Gastrocnemius medialis (tissue), 4 donors: ENCODE measurements at regions not wholly inside any gene's neighbourhood (a gene's known extent, or its start where the extent isn't known, plus 50 kb on each side); places are given as distances from the start of the nearest gene placed in this dataset.

Experiments
- POLR2A ChIP-seq, 2 donors: fragments of 450-650 bp; IDR thresholded peaks; one replicate each; pipeline ENCODE4 v1.6.1; 2017; ENCODE audit warnings: antibody characterized with exemption in 2 of 2, mild to moderate bottlenecking in 2 of 2, moderate library complexity in 2 of 2
- TF ChIP-seq, protein P1 (sequence below), 5 experiments: fragments of 450-650 bp in 3 of 5; fragments of 200-600 bp in 2 of 5; sonication (generic) in 2 of 5; IDR thresholded peaks in 4 of 5; conservative IDR thresholded peaks in 1 of 5; 1 replicate in 4 of 5; 2 replicates in 1 of 5; pipeline ENCODE4 v1.5.1; 2016 to 2019; ENCODE audit warnings: antibody characterized with exemption in 5 of 5, mild to moderate bottlenecking in 3 of 5, moderate library complexity in 3 of 5

DNA sequence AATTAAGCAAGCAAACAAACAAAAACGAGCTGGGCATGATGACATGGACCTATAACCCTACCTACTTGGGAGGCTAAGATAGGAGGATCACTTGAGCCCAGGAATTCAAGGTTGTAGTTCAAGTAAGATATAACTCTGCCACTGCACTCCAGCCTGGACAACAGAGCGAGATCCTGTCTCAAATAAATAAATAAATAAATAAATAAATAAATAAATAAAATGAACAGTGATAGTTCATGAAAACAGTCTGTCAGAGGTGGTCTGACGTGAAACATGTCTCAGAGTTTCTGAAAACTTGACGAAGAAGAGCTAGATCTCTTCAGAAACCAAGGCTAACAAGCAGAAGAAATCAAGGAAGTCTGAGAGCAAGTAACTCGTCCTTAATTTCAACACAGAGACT is 188.8 kb upstream of the GPC6 start:
- TF ChIP-seq, protein P1, sequence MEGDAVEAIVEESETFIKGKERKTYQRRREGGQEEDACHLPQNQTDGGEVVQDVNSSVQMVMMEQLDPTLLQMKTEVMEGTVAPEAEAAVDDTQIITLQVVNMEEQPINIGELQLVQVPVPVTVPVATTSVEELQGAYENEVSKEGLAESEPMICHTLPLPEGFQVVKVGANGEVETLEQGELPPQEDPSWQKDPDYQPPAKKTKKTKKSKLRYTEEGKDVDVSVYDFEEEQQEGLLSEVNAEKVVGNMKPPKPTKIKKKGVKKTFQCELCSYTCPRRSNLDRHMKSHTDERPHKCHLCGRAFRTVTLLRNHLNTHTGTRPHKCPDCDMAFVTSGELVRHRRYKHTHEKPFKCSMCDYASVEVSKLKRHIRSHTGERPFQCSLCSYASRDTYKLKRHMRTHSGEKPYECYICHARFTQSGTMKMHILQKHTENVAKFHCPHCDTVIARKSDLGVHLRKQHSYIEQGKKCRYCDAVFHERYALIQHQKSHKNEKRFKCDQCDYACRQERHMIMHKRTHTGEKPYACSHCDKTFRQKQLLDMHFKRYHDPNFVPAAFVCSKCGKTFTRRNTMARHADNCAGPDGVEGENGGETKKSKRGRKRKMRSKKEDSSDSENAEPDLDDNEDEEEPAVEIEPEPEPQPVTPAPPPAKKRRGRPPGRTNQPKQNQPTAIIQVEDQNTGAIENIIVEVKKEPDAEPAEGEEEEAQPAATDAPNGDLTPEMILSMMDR (IDR thresholded peaks at IDR 0.05 in 4 of 5, conservative IDR thresholded peaks at IDR 0.05 in 1 of 5) = no peak
- TF ChIP-seq POLR2A (IDR thresholded peaks at IDR 0.05) = no peak
